ENCODE measurements at regions not wholly inside any gene's neighbourhood (a gene's known extent, or its start where the extent isn't known, plus 50 kb on each side); places are given as distances from the start of the nearest gene placed in this dataset.

DNA sequence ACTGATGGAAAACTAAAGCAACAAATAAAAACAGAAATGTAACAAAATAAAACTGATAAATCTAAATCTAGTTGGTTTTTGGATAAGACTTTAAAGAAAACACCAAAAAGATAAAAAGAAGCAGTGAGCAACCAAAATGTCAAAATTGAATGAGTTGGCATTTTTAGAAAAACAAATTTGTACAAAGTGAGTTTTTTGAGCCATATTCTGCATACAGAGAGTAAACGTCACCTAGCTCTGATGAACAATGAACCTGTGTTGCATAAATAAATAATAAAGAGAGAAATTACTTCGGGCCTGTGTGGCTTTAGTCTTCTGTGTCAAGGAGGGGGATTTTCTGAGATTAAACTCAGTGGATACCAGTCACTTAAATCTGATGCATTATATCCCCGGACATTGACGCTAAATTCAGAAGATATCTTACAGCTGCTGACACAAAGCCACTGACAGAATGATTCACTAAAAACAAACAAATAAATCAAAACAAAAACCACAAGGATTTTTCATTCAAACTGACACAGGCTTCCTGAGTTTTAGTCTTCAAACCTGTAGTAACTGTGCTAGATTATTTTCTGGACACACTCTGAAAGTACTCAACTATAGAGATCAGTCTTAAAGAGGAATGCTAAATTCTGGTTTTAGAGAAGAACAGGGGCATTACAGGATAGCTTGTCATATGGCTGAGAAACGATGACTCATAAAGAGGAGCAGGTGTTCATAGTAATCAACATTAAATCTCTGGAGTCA, 403.5 kb upstream of the ST8SIA4 start:
- no peak for TF ChIP-seq POLR2A (IDR thresholded peaks at IDR 0.05)
- TF ChIP-seq, protein P1, sequence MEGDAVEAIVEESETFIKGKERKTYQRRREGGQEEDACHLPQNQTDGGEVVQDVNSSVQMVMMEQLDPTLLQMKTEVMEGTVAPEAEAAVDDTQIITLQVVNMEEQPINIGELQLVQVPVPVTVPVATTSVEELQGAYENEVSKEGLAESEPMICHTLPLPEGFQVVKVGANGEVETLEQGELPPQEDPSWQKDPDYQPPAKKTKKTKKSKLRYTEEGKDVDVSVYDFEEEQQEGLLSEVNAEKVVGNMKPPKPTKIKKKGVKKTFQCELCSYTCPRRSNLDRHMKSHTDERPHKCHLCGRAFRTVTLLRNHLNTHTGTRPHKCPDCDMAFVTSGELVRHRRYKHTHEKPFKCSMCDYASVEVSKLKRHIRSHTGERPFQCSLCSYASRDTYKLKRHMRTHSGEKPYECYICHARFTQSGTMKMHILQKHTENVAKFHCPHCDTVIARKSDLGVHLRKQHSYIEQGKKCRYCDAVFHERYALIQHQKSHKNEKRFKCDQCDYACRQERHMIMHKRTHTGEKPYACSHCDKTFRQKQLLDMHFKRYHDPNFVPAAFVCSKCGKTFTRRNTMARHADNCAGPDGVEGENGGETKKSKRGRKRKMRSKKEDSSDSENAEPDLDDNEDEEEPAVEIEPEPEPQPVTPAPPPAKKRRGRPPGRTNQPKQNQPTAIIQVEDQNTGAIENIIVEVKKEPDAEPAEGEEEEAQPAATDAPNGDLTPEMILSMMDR (IDR thresholded peaks at IDR 0.05) = no peak

Data from adrenal gland (tissue), 5 donors.